ENCODE measurements at regions not wholly inside any gene's neighbourhood (a gene's known extent, or its start where the extent isn't known, plus 50 kb on each side); places are given as distances from the start of the nearest gene placed in this dataset.

DNA sequence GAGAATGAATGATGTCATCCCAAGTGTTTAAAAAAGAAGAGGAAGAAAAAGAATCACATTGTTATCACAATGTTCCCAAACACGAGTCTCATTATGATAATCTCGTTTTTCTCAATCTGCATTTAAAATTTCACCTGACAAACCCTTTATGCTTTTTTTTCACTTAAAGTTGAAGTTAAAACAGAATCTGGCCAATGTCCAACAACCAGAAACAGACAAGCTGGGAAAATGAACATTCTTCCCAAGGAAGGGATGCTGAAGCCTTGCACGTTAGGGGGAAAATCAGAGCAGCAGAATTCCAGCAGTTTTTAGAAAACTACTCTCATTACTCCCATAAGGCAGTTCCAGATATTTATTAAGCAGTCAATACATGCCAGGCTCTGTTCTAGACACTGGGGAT, 245.3 kb downstream of the TMEM182 start (continued):
- TF ChIP-seq, protein P1, sequence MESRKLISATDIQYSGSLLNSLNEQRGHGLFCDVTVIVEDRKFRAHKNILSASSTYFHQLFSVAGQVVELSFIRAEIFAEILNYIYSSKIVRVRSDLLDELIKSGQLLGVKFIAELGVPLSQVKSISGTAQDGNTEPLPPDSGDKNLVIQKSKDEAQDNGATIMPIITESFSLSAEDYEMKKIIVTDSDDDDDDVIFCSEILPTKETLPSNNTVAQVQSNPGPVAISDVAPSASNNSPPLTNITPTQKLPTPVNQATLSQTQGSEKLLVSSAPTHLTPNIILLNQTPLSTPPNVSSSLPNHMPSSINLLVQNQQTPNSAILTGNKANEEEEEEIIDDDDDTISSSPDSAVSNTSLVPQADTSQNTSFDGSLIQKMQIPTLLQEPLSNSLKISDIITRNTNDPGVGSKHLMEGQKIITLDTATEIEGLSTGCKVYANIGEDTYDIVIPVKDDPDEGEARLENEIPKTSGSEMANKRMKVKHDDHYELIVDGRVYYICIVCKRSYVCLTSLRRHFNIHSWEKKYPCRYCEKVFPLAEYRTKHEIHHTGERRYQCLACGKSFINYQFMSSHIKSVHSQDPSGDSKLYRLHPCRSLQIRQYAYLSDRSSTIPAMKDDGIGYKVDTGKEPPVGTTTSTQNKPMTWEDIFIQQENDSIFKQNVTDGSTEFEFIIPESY (IDR thresholded peaks at IDR 0.05; ENCODE audit: extremely low read depth, insufficient replicate concordance, low read length): no peak
- TF ChIP-seq CBX3 (IDR thresholded peaks at IDR 0.05; ENCODE audit: low read depth) (no peak), RAD21 (IDR thresholded peaks at IDR 0.05; ENCODE audit: low read depth) (no peak)

- no peak for DNase-seq (ENCODE audit: low read depth, low spot score)
- ATAC-seq: peak; percentile 40; the same call in 1 of the 2 replicates
- intact Hi-C loops (cut with micrococcal nuclease): no loop called here
These were observed 246.8 kb downstream of the TMEM182 start for GRCh38 chr2:103008586-103008985.

More at GRCh38 chr2:103008586-103008985, 246.8 kb downstream of the TMEM182 start:
- no peak overlapping the region for H3K9ac ChIP-seq (ENCODE audit: low read length)
- no peaks in the 10 kb centered on the region for H3K4me1 ChIP-seq (ENCODE audit: control insufficient read depth in 1 of 2, insufficient read depth in 2 of 2, low read length in 2 of 2)
- CTCF ChIA-PET: no interaction called here
- no peak overlapping the region for H2AFZ ChIP-seq (ENCODE audit: low read depth, low read length, poor library complexity, severe bottlenecking)
- BruUV-seq (replicated peaks): no TSS peak
- H4K20me1 ChIP-seq (ENCODE audit: insufficient read depth): no peaks in the 10 kb centered on the region
- RAD21 ChIA-PET (ENCODE audit: low non-redundant PET in 1 of 2, low total read pairs in 2 of 2, uncharacterized antibody in 2 of 2, unreplicated experiment in 2 of 2): no interaction called here
- TF ChIP-seq, protein P1 (IDR thresholded peaks at IDR 0.05; ENCODE audit: extremely low read depth, insufficient replicate concordance, low read length): no peak
- no peak overlapping the region for H3K27ac ChIP-seq (ENCODE audit: low read depth, low read length)
- H3K4me3 ChIP-seq (replicated peaks in 1 of 2; ENCODE audit: low read depth in 1 of 2, low read length in 2 of 2): no peak overlapping the region
- H3K9me2 ChIP-seq (ENCODE audit: insufficient read depth): no peaks in the 10 kb centered on the region
- H3K9me3 ChIP-seq (ENCODE audit: control insufficient read depth in 1 of 2, insufficient read depth in 1 of 2, low read depth in 1 of 2, low read length in 2 of 2): no peaks in the 10 kb centered on the region
- H3K36me3 ChIP-seq (ENCODE audit: control insufficient read depth in 1 of 2, insufficient read depth in 2 of 2, low read length in 2 of 2): no peaks in the 10 kb centered on the region
- no peak overlapping the region for H3K4me2 ChIP-seq (ENCODE audit: low read length)
- POLR2A ChIA-PET: no interaction called here
- peaks cover 7% of the 10 kb centered on the region; the same call in 1 of the 2 replicates for H3K27me3 ChIP-seq (ENCODE audit: insufficient read depth, low read length)
- no peaks in the 10 kb centered on the region for H3K79me2 ChIP-seq (ENCODE audit: insufficient read depth, low read length)

All from HCT116 (cell line).